ENCODE measurements at regions not wholly inside any gene's neighbourhood (a gene's known extent, or its start where the extent isn't known, plus 50 kb on each side); places are given as distances from the start of the nearest gene placed in this dataset.

- TF ChIP-seq CTCF (conservative IDR thresholded peaks at IDR 0.05; ENCODE audit: low read depth in 2 of 2) (no peak), POLR2AphosphoS5 (IDR thresholded peaks at IDR 0.05; ENCODE audit: low read depth) (no peak), ZNF331 (CRISPR knock-in tag; IDR thresholded peaks at IDR 0.05; ENCODE audit: low read depth) (no peak), EZH2phosphoT487 (IDR thresholded peaks at IDR 0.05; ENCODE audit: unreplicated experiment) (no peak), REST (IDR thresholded peaks at IDR 0.05; ENCODE audit: unreplicated experiment) (no peak), EZH2 (IDR thresholded peaks at IDR 0.05; ENCODE audit: low read depth, unreplicated experiment) (no peak), CREB1 (CRISPR knock-in tag; IDR thresholded peaks at IDR 0.05; ENCODE audit: low read depth) (no peak), ZNF114 (CRISPR knock-in tag; IDR thresholded peaks at IDR 0.05) (no peak)
These were observed 346.8 kb downstream of the PIK3R1 start for GRCh38 chr5:68562308-68562707.

All from GM23338 (cell line).